ENCODE measurements at regions not wholly inside any gene's neighbourhood (a gene's known extent, or its start where the extent isn't known, plus 50 kb on each side); places are given as distances from the start of the nearest gene placed in this dataset.

DNA sequence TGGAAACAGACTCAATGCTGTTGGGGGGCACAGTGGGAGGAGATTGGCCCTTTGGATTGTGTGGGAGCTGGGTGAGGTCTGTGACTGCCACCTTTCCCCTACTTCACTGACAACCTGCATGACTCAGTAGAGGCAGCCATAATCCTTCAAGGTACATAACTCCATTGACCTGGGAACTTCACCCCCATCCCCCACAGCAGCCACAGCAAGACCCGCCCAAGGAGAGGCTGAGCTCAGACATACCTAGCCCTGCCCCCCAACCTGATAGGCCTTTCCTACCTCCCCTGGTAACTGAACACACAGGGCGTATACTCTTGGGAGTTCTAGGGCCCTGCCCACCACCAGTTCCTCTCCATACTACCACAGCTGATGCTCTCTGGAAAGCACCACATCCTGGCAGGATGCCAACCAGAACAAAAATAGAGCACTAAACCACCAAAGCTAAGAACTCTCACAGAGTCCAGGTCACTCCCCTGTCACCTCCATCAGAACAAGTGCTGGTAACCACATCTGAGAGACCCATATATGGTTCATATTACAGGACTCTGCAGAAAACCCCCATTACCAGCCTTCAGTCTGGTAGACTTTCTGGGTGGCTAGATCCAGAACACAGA is 703.9 kb downstream of the FSCB start:
- TF ChIP-seq POLR2AphosphoS5 (IDR thresholded peaks at IDR 0.05; ENCODE audit: low read depth) (no peak), CTCF (conservative IDR thresholded peaks at IDR 0.05; ENCODE audit: low read depth in 2 of 2) (no peak), EZH2 (IDR thresholded peaks at IDR 0.05; ENCODE audit: low read depth, unreplicated experiment) (no peak), STAT1 (IDR thresholded peaks at IDR 0.05; ENCODE audit: unreplicated experiment) (no peak)

Measured in GM23338 (cell line).